ENCODE measurements at regions not wholly inside any gene's neighbourhood (a gene's known extent, or its start where the extent isn't known, plus 50 kb on each side); places are given as distances from the start of the nearest gene placed in this dataset.

DNA sequence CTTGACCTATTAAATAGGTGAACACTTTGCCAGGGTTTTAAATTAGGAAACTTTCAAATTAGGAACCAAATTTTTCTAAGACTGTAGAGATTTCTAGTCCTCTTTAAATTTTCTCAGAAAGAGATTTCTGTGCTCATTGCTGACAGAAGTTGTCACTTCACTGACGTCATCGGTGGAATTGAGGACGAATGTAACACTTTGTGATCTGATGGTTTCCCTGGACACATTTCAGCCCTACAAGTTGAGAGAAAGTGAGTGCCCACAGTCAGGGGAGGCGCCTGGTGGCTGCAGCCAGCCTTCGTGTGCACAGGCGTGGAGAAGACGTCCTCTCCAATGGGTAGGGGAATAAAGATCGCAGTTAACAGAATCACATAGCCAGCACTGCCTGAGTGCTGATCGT is 396.5 kb upstream of the TSHZ3 start:
- no peak for TF ChIP-seq POLR2AphosphoS5 (IDR thresholded peaks at IDR 0.05; ENCODE audit: low read depth)
- TF ChIP-seq GABPA (IDR thresholded peaks at IDR 0.05; ENCODE audit: low read depth) = no peak
- TF ChIP-seq SPI1 (IDR thresholded peaks at IDR 0.05; ENCODE audit: borderline replicate concordance, low read depth) = no peak
- TF ChIP-seq, protein P1, sequence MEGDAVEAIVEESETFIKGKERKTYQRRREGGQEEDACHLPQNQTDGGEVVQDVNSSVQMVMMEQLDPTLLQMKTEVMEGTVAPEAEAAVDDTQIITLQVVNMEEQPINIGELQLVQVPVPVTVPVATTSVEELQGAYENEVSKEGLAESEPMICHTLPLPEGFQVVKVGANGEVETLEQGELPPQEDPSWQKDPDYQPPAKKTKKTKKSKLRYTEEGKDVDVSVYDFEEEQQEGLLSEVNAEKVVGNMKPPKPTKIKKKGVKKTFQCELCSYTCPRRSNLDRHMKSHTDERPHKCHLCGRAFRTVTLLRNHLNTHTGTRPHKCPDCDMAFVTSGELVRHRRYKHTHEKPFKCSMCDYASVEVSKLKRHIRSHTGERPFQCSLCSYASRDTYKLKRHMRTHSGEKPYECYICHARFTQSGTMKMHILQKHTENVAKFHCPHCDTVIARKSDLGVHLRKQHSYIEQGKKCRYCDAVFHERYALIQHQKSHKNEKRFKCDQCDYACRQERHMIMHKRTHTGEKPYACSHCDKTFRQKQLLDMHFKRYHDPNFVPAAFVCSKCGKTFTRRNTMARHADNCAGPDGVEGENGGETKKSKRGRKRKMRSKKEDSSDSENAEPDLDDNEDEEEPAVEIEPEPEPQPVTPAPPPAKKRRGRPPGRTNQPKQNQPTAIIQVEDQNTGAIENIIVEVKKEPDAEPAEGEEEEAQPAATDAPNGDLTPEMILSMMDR (IDR thresholded peaks at IDR 0.05; ENCODE audit: insufficient read depth, low read length) = no peak
- TF ChIP-seq, protein P2, sequence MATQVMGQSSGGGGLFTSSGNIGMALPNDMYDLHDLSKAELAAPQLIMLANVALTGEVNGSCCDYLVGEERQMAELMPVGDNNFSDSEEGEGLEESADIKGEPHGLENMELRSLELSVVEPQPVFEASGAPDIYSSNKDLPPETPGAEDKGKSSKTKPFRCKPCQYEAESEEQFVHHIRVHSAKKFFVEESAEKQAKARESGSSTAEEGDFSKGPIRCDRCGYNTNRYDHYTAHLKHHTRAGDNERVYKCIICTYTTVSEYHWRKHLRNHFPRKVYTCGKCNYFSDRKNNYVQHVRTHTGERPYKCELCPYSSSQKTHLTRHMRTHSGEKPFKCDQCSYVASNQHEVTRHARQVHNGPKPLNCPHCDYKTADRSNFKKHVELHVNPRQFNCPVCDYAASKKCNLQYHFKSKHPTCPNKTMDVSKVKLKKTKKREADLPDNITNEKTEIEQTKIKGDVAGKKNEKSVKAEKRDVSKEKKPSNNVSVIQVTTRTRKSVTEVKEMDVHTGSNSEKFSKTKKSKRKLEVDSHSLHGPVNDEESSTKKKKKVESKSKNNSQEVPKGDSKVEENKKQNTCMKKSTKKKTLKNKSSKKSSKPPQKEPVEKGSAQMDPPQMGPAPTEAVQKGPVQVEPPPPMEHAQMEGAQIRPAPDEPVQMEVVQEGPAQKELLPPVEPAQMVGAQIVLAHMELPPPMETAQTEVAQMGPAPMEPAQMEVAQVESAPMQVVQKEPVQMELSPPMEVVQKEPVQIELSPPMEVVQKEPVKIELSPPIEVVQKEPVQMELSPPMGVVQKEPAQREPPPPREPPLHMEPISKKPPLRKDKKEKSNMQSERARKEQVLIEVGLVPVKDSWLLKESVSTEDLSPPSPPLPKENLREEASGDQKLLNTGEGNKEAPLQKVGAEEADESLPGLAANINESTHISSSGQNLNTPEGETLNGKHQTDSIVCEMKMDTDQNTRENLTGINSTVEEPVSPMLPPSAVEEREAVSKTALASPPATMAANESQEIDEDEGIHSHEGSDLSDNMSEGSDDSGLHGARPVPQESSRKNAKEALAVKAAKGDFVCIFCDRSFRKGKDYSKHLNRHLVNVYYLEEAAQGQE (IDR thresholded peaks at IDR 0.05; ENCODE audit: insufficient replicate concordance, low read depth) = no peak

DNA sequence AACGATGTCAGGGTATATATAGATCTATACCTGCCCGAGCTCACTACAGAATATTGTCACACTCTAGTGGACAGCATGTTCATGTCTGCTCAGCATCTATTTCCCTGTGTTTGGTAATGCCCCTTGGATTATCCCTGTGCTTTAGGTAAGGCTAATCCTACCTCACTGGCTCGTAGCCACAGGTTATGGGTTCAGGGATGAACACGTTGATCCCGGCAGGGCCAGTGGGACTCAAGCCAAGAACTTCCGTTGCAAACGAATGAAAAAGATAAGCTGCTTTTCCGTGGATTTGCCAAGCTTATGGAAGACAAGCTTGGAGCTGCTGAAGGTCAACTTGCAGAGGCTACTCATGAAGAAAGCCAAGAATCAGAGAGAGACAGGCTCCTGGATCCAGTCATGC is 400.0 kb upstream of the TSHZ3 start:
- Histone ChIP-seq H3K27ac (replicated peaks) (no peak overlapping the region), H3K4me3 (replicated peaks; ENCODE audit: insufficient read depth, low read length) (no peak overlapping the region), H3K27me3 (ENCODE audit: insufficient read depth, poor library complexity, severe bottlenecking) (no peaks in the 10 kb centered on the region)
- TF ChIP-seq SPI1 (IDR thresholded peaks at IDR 0.05; ENCODE audit: borderline replicate concordance, low read depth) (no peak), POLR2AphosphoS5 (IDR thresholded peaks at IDR 0.05; ENCODE audit: low read depth) (no peak), GABPA (IDR thresholded peaks at IDR 0.05; ENCODE audit: low read depth) (no peak)
- TF ChIP-seq, protein P1 (IDR thresholded peaks at IDR 0.05; ENCODE audit: insufficient read depth, low read length) = no peak
- TF ChIP-seq, protein P2 (IDR thresholded peaks at IDR 0.05; ENCODE audit: insufficient replicate concordance, low read depth) = no peak
- no peak for DNase-seq (ENCODE audit: low read depth in 1 of 2, low spot score in 1 of 2)

More for the DNA sequence above, 396.5 kb upstream of the TSHZ3 start:
- Histone ChIP-seq H3K27me3 (ENCODE audit: insufficient read depth, poor library complexity, severe bottlenecking) (no peaks in the 10 kb centered on the region), H3K4me3 (replicated peaks; ENCODE audit: insufficient read depth, low read length) (no peak overlapping the region), H3K27ac (replicated peaks) (no peak overlapping the region)
- no peak for DNase-seq (ENCODE audit: low read depth in 1 of 2, low spot score in 1 of 2)

DNA sequence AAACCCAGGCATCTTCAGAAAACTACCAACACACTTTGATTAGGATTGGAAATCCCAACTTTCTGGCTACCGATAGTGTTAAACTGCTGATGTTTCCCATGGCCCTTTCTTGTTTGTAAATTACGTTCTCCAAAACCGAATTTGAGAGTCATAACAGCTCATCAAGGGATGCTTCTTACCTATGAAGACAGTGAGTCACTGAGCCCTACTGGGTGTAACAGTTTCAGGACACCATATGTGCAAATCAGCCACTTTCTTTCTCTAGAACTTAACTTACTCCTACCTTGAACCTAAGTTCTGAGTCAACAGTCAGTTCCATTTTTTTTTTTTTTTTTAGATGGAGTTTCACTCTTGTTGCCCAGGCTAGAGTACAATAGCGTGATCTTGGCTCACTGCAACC is 410.1 kb upstream of the TSHZ3 start:
- H3K27ac ChIP-seq (replicated peaks) = no peak overlapping the region
- DNase-seq (ENCODE audit: low read depth in 1 of 2, low spot score in 1 of 2) = no peak
- H3K27me3 ChIP-seq (ENCODE audit: insufficient read depth, poor library complexity, severe bottlenecking) = no peaks in the 10 kb centered on the region
- TF ChIP-seq, protein P2 (IDR thresholded peaks at IDR 0.05; ENCODE audit: insufficient replicate concordance, low read depth) = no peak
- TF ChIP-seq, protein P1 (IDR thresholded peaks at IDR 0.05; ENCODE audit: insufficient read depth, low read length) = no peak
- no peak for TF ChIP-seq GABPA (IDR thresholded peaks at IDR 0.05; ENCODE audit: low read depth)
- no peak for TF ChIP-seq POLR2AphosphoS5 (IDR thresholded peaks at IDR 0.05; ENCODE audit: low read depth)
- no peak for TF ChIP-seq SPI1 (IDR thresholded peaks at IDR 0.05; ENCODE audit: borderline replicate concordance, low read depth)
- H3K4me3 ChIP-seq (replicated peaks; ENCODE audit: insufficient read depth, low read length) = no peak overlapping the region

All from HL-60 (cell line).